ENCODE measurements at regions not wholly inside any gene's neighbourhood (a gene's known extent, or its start where the extent isn't known, plus 50 kb on each side); places are given as distances from the start of the nearest gene placed in this dataset.

GRCh38 chr5:174272671-174273070 lies 227.2 kb downstream of the NSG2 start:
- peaks cover 6 to 22% (median 14%) of the 10 kb centered on the region in 11 experiments; a peak in 18 of 22 replicates for H3K9me3 ChIP-seq (replicated peaks in 1 of 11)
- no peak overlapping the region for H3K27ac ChIP-seq
- TF ChIP-seq Cebpa-rat (IDR thresholded peaks at IDR 0.05): no peak
- no peak overlapping the region for H3K9ac ChIP-seq
- no peaks in the 10 kb centered on the region for H3K36me3 ChIP-seq
- no peaks in the 10 kb centered on the region for H4K20me1 ChIP-seq
- H3K27me3 ChIP-seq: no peaks in the 10 kb centered on the region
- no peak overlapping the region for H3K4me3 ChIP-seq
- peaks cover 0 to 10% (median 3%) of the 10 kb centered on the region in 10 experiments; a peak in 7 of 20 replicates for H3K4me1 ChIP-seq
- peak overlapping the region in 1 of 11 experiments; percentile 2; a peak in 2 of 22 replicates for H3K4me2 ChIP-seq

DNA sequence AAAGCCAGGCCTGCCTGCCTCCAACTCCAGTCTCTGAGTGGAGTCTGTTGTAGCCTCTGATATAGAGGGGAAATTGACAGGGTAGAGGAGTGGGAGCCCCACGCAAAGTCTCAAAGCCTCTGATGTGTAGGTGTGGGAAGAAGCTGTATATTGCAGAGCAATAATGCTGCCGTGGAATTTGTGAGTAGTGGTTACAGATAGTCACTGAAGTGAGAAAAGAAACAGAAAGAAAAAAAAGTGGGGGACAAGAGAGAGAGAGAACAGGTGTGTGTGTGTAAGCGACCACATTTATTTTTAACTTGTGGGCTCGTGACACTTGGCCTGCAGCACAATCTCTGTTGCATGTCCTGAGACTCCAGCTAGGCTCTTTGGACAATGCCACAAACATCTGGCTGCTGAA lies 227.8 kb downstream of the NSG2 start:
- Histone ChIP-seq H3K9me3 (replicated peaks in 1 of 11) (peaks cover 11 to 29% (median 20%) of the 10 kb centered on the region in 11 experiments; a peak in 19 of 22 replicates), H3K36me3 (no peaks in the 10 kb centered on the region), H3K4me2 (peak overlapping the region in 5 of 11 experiments; percentile 2 to 36 (median 22); a peak in 8 of 22 replicates), H3K4me1 (peaks cover 0 to 10% (median 3%) of the 10 kb centered on the region in 10 experiments; a peak in 7 of 20 replicates), H4K20me1 (no peaks in the 10 kb centered on the region), H3K27me3 (no peaks in the 10 kb centered on the region), H3K27ac (no peak overlapping the region), H3K9ac (no peak overlapping the region), H3K4me3 (no peak overlapping the region)
- no peak for TF ChIP-seq Cebpa-rat (IDR thresholded peaks at IDR 0.05)

DNA sequence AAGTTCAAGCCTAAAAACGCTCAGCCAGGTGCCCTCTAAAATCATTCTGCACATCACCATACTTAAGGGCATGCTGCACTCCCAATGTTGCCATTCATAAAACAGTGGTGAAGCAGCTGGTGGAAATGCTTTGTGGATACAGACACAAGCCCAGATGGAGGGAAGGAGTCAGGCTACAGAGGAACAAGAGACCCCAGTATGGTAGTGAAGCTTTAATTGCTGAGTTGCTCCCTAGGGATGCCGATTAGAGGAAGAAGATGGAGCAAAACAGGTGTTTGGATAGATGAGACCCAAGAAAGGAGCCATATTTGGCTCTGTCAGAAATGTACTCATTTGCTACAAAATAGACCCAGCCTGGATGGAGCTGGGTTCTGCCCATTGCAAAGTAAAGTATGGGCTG lies 230.5 kb downstream of the NSG2 start:
- H3K4me3 ChIP-seq: no peak overlapping the region
- no peak for TF ChIP-seq Cebpa-rat (IDR thresholded peaks at IDR 0.05)
- H3K4me2 ChIP-seq: no peak overlapping the region
- no peaks in the 10 kb centered on the region for H4K20me1 ChIP-seq
- H3K27ac ChIP-seq: no peak overlapping the region
- H3K9me3 ChIP-seq (replicated peaks in 1 of 11): peaks cover 11 to 25% (median 18%) of the 10 kb centered on the region in 11 experiments; a peak in 18 of 22 replicates
- H3K4me1 ChIP-seq: peaks cover 0 to 10% (median 3%) of the 10 kb centered on the region in 10 experiments; a peak in 7 of 20 replicates
- H3K36me3 ChIP-seq: no peaks in the 10 kb centered on the region
- no peaks in the 10 kb centered on the region for H3K27me3 ChIP-seq
- H3K9ac ChIP-seq: no peak overlapping the region

DNA sequence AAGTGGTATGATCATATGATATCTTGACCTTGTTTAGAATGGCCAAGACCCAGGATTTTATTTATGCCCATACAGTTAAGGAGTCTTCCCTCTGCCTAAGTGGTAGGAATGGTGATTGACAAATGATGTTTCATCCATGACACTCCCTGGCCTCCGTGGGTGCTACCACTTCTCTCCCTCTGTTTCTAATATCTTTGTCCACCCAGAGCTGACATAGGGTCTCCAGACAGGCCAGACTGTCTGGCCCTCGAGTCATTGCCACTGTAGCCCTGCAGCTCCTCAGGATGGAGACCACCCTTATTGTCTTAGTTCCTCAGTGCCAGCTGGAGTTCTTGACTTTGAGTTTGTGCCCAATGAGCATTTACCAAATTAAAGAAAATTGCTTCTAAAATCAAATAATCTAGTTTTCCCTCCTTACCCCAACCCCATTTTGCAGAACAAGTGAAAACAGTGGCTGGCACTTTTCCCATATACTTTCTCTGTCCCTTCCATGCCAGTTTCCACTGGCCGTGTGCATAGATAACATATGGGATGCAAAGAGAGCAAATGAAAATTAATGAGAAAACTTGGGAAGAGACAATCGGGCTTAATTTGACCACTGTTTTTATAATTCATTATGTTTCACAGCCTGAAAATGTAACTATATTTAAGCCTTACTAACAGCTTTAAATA lies 235.7 kb downstream of the NSG2 start:
- Histone ChIP-seq H3K4me2 (no peak overlapping the region), H4K20me1 (no peaks in the 10 kb centered on the region), H3K27me3 (no peaks in the 10 kb centered on the region), H3K27ac (no peak overlapping the region), H3K4me1 (no peaks in the 10 kb centered on the region), H3K9me3 (replicated peaks in 1 of 11) (peaks cover 11 to 24% (median 18%) of the 10 kb centered on the region in 11 experiments; a peak in 18 of 22 replicates), H3K9ac (no peak overlapping the region), H3K4me3 (no peak overlapping the region), H3K36me3 (no peaks in the 10 kb centered on the region)
- TF ChIP-seq Cebpa-rat (IDR thresholded peaks at IDR 0.05): no peak

- no peak for TF ChIP-seq Cebpa-rat (IDR thresholded peaks at IDR 0.05)
- H3K4me1 ChIP-seq: no peaks in the 10 kb centered on the region
- no peaks in the 10 kb centered on the region for H3K27me3 ChIP-seq
- H3K36me3 ChIP-seq: no peaks in the 10 kb centered on the region
- no peak overlapping the region for H3K9ac ChIP-seq
- H3K4me3 ChIP-seq: no peak overlapping the region
- no peaks in the 10 kb centered on the region for H4K20me1 ChIP-seq
- H3K27ac ChIP-seq: no peak overlapping the region
- no peak overlapping the region for H3K4me2 ChIP-seq
- peaks cover 11 to 21% (median 18%) of the 10 kb centered on the region in 11 experiments; a peak in 18 of 22 replicates for H3K9me3 ChIP-seq (replicated peaks in 1 of 11)
Observed at GRCh38 chr5:174281855-174282254, 236.3 kb downstream of the NSG2 start.

GRCh38 chr5:174282391-174282790 lies 236.9 kb downstream of the NSG2 start:
- no peaks in the 10 kb centered on the region for H4K20me1 ChIP-seq
- H3K27ac ChIP-seq: no peak overlapping the region
- no peak for TF ChIP-seq Cebpa-rat (IDR thresholded peaks at IDR 0.05)
- no peaks in the 10 kb centered on the region for H3K36me3 ChIP-seq
- no peaks in the 10 kb centered on the region for H3K4me1 ChIP-seq
- H3K9me3 ChIP-seq (replicated peaks in 1 of 11): peaks cover 9 to 15% (median 13%) of the 10 kb centered on the region in 11 experiments; a peak in 17 of 22 replicates
- H3K27me3 ChIP-seq: no peaks in the 10 kb centered on the region
- H3K9ac ChIP-seq: no peak overlapping the region
- no peak overlapping the region for H3K4me2 ChIP-seq
- no peak overlapping the region for H3K4me3 ChIP-seq

DNA sequence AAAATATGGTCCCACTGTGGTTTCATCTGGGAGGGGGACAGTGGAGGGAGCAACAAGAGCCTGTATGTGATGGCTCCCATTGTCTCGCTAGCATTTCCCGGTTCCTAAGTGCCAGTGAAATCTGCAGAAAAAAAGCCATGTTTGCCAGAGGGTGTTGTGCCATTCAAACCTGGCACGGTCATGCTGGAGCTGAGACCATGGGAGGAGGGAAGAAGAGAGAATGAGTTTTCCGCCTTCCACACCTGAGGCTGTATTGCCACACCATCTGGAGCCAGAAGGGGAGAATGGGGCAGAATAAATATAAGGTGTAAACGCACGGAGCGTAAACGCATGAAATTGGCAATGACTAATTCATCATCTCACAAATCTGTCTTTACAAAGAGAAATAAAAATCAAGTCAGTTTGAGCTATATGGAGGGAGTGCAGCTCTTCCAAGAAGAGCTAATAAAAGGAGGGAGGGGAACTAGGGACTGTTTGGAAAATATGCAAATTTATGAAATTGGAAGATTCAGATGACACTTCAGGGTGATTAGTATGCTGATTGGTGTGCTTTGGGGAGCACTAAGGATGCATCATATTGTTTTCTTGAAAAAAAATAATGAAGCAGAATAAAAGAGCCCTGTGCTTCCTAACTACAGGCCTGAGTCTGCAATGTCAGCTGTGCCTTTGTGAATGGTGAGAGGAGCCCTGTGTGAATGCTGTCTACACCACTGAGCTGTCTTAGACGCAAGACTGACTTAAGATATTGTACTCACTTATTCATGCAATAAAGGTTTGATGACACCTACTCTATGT lies 237.9 kb downstream of the NSG2 start:
- Histone ChIP-seq H3K9me3 (replicated peaks in 1 of 11) (peaks cover 0 to 5% (median 3%) of the 10 kb centered on the region in 11 experiments; a peak in 6 of 22 replicates), H4K20me1 (no peaks in the 10 kb centered on the region), H3K27me3 (no peaks in the 10 kb centered on the region), H3K27ac (no peak overlapping the region), H3K4me1 (no peaks in the 10 kb centered on the region), H3K36me3 (no peaks in the 10 kb centered on the region), H3K9ac (no peak overlapping the region), H3K4me3 (no peak overlapping the region), H3K4me2 (no peak overlapping the region)
- TF ChIP-seq Cebpa-rat (IDR thresholded peaks at IDR 0.05): no peak

DNA sequence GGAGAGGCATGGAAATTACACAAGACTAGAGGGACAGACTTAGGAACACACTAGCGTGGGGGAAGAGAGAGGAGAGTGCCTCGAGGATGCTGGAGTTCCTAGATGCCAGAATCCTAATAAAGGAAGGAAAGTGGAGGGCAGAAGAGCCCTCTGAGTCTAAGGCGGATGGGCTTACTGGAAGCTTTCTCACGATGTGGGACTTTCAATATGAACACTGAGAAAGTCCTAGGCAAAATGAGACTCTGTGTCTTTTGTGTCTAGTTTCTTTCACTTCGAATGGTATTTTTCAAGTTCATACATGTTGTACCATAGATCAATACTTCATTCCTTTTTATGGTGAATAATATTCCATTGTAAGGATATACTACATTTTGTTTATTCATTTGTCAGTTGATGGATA lies 239.4 kb downstream of the NSG2 start:
- no peaks in the 10 kb centered on the region for H3K27me3 ChIP-seq
- H3K4me1 ChIP-seq: no peaks in the 10 kb centered on the region
- no peak for TF ChIP-seq Cebpa-rat (IDR thresholded peaks at IDR 0.05)
- H4K20me1 ChIP-seq: no peaks in the 10 kb centered on the region
- H3K27ac ChIP-seq: no peak overlapping the region
- no peaks in the 10 kb centered on the region for H3K36me3 ChIP-seq
- H3K9me3 ChIP-seq (replicated peaks in 1 of 11): peaks cover under 1 to 6% (median 5%) of the 10 kb centered on the region in 11 experiments; a peak in 20 of 22 replicates
- no peak overlapping the region for H3K4me2 ChIP-seq
- no peak overlapping the region for H3K4me3 ChIP-seq
- no peak overlapping the region for H3K9ac ChIP-seq

DNA sequence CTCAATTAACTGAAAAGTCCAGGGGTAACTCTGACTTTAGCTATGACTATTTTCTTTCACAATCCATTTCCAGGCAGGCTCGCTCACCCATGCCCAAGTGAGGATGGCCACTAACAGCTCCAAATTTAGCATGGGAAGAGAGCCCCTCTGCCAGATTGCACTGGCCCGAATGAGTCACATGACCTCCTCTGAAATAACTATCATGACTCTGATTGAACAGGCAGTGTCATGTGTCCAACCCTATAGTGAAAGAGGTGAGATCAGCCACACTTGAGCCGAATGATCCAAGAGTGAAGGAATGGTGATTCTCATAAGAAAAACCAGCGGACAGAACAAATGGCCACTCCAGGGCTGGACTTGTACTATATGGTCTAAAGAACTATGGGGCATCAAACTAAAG lies 242.3 kb downstream of the NSG2 start:
- Histone ChIP-seq H3K27me3 (no peaks in the 10 kb centered on the region), H3K9ac (no peak overlapping the region), H3K4me3 (no peak overlapping the region), H4K20me1 (no peaks in the 10 kb centered on the region), H3K36me3 (no peaks in the 10 kb centered on the region), H3K4me2 (no peak overlapping the region), H3K9me3 (replicated peaks in 1 of 11) (peaks cover 8 to 26% (median 17%) of the 10 kb centered on the region in 11 experiments; a peak in 21 of 22 replicates), H3K4me1 (no peaks in the 10 kb centered on the region; a peak in 1 of 20 replicates), H3K27ac (no peak overlapping the region)
- TF ChIP-seq Cebpa-rat (IDR thresholded peaks at IDR 0.05): no peak
